ENCODE measurements at regions not wholly inside any gene's neighbourhood (a gene's known extent, or its start where the extent isn't known, plus 50 kb on each side); places are given as distances from the start of the nearest gene placed in this dataset.

DNA sequence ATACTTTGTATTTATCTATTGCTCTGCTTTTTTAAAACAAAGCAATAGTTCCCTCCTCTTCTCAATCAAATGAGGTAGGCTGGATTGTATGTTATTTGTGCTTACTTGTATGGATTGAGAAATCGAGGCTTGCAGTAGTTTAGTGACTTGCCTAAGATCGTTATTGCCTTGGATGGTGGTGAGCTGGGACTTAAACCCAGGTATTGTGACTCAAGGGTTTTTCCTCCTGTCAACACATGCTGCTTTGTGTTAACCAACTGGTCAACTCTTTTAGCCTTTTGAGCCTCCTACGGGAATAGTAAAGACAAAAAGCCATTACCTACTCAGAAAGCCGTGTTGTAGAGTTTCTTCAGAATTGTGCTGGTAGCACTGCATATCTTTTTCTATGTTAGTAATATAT lies 95.2 kb upstream of the THUMPD2 start:
- H3K36me3 ChIP-seq (ENCODE audit: control insufficient read depth in 2 of 2, insufficient read depth in 2 of 2, low read length in 1 of 2): no peaks in the 10 kb centered on the region
- no peak overlapping the region for H3K27ac ChIP-seq (ENCODE audit: control insufficient read depth, insufficient read depth)
- BruUV-seq (replicated peaks): no TSS peak
- H4K20me1 ChIP-seq (ENCODE audit: control insufficient read depth, insufficient read depth): no peaks in the 10 kb centered on the region
- in situ Hi-C loops (cut with MboI): no loop called here
- no peak overlapping the region for H3K4me3 ChIP-seq
- no peak overlapping the region for H3K4me2 ChIP-seq (ENCODE audit: control insufficient read depth, insufficient read depth)
- DNase-seq (ENCODE audit: low read depth, low spot score) (no peak), ATAC-seq (no peak), FAIRE-seq (no peak)
- no peak overlapping the region for H3K9ac ChIP-seq (ENCODE audit: control insufficient read depth, insufficient read depth, low read length)
- no peaks in the 10 kb centered on the region for H3K9me3 ChIP-seq (replicated peaks; ENCODE audit: control insufficient read depth, insufficient read depth, low read length)
- CTCF ChIA-PET: no interaction called here
- no peaks in the 10 kb centered on the region for H3K4me1 ChIP-seq (ENCODE audit: control insufficient read depth, insufficient read depth, low read length)
- intact Hi-C loops (cut with micrococcal nuclease; ENCODE audit: unreplicated experiment): no loop called here
- POLR2A ChIA-PET: no interaction called here
- H2AFZ ChIP-seq (ENCODE audit: control insufficient read depth, low read depth, low read length): no peak overlapping the region
- H3K79me2 ChIP-seq (ENCODE audit: control insufficient read depth, insufficient read depth, low read length): no peaks in the 10 kb centered on the region
- RAD21 ChIA-PET (ENCODE audit: unreplicated experiment): no interaction called here
- 21% methylated on average over 4 of the region's 4 CpGs for WGBS (ENCODE audit: insufficient coverage, insufficient replicate concordance, low lambda C conversion rate, missing lambda C conversion rate)
- SMC1A ChIA-PET (ENCODE audit: uncharacterized antibody, unreplicated experiment): no interaction called here
- TF ChIP-seq, protein P1, sequence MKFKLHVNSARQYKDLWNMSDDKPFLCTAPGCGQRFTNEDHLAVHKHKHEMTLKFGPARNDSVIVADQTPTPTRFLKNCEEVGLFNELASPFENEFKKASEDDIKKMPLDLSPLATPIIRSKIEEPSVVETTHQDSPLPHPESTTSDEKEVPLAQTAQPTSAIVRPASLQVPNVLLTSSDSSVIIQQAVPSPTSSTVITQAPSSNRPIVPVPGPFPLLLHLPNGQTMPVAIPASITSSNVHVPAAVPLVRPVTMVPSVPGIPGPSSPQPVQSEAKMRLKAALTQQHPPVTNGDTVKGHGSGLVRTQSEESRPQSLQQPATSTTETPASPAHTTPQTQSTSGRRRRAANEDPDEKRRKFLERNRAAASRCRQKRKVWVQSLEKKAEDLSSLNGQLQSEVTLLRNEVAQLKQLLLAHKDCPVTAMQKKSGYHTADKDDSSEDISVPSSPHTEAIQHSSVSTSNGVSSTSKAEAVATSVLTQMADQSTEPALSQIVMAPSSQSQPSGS (IDR thresholded peaks at IDR 0.05; ENCODE audit: low read length): no peak
- TF ChIP-seq BHLHE40 (IDR thresholded peaks at IDR 0.05; ENCODE audit: borderline replicate concordance in 1 of 2, low read depth in 2 of 2, low read length in 1 of 2) (no peak), SRF (IDR thresholded peaks at IDR 0.05; ENCODE audit: low read depth in 2 of 2, low read length in 2 of 2) (no peak), RUNX3 (IDR thresholded peaks at IDR 0.05; ENCODE audit: low read length) (no peak), KAT2A (conservative IDR thresholded peaks at IDR 0.05; ENCODE audit: control insufficient read depth, low read depth, low read length) (no peak), SIX5 (IDR thresholded peaks at IDR 0.05; ENCODE audit: low read depth, low read length, severe bottlenecking) (no peak)
- TF ChIP-seq, protein P2, sequence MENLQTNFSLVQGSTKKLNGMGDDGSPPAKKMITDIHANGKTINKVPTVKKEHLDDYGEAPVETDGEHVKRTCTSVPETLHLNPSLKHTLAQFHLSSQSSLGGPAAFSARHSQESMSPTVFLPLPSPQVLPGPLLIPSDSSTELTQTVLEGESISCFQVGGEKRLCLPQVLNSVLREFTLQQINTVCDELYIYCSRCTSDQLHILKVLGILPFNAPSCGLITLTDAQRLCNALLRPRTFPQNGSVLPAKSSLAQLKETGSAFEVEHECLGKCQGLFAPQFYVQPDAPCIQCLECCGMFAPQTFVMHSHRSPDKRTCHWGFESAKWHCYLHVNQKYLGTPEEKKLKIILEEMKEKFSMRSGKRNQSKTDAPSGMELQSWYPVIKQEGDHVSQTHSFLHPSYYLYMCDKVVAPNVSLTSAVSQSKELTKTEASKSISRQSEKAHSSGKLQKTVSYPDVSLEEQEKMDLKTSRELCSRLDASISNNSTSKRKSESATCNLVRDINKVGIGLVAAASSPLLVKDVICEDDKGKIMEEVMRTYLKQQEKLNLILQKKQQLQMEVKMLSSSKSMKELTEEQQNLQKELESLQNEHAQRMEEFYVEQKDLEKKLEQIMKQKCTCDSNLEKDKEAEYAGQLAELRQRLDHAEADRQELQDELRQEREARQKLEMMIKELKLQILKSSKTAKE (IDR thresholded peaks at IDR 0.05; ENCODE audit: low read depth, poor library complexity, severe bottlenecking): no peak
- peaks cover 0 to 1% of the 10 kb centered on the region in 2 experiments; a peak in 1 of 4 replicates for H3K27me3 ChIP-seq (replicated peaks in 1 of 2; ENCODE audit: control insufficient read depth in 2 of 2, insufficient read depth in 2 of 2, low read length in 1 of 2)

Data from GM12878 (cell line).